GM12892 (cell line): ENCODE measurements at regions not wholly inside any gene's neighbourhood (a gene's known extent, or its start where the extent isn't known, plus 50 kb on each side); places are given as distances from the start of the nearest gene placed in this dataset.

Experiments
- POLR2A ChIP-seq: IDR thresholded peaks from 2 replicates; pipeline ENCODE4 v1.6.1; 2011; ENCODE audit warnings: low read depth, low read length, control low read depth
- POLR2AphosphoS5 ChIP-seq: IDR thresholded peaks from 2 replicates; pipeline ENCODE4 v1.6.1; 2011; ENCODE audit warnings: low read depth, low read length, control low read depth
- TAF1 ChIP-seq: IDR thresholded peaks from 2 replicates; pipeline ENCODE4 v1.6.1; 2011; ENCODE audit warnings: low read depth, mild to moderate bottlenecking, control low read depth, low read length, borderline replicate concordance

- TF ChIP-seq POLR2AphosphoS5 = no peak
- TF ChIP-seq POLR2A = no peak
- TF ChIP-seq TAF1 = no peak
These were observed 357.1 kb downstream of the ZPLD1 start for GRCh38 chr3:102791641-102792589.
